ENCODE measurements at regions not wholly inside any gene's neighbourhood (a gene's known extent, or its start where the extent isn't known, plus 50 kb on each side); places are given as distances from the start of the nearest gene placed in this dataset.

- no peak for DNase-seq (ENCODE audit: low read depth in 2 of 2)
Measured at GRCh38 chr18:79627750-79628294, 51.8 kb upstream of the CTDP1 start.

- DNase-seq (ENCODE audit: low read depth in 2 of 2), result no peak
Measured at GRCh38 chr18:79628416-79629248, 51.0 kb upstream of the CTDP1 start.

GRCh38 chr18:79629249-79629558 is 50.4 kb upstream of the CTDP1 start:
- no peak for DNase-seq (ENCODE audit: low read depth in 2 of 2)

- no peak for DNase-seq (ENCODE audit: low read depth in 2 of 2)
Measured at GRCh38 chr18:79629606-79630005, 50.0 kb upstream of the CTDP1 start.

Data from fibroblast of skin of left biceps (primary cell).